A549 (cell line): ENCODE measurements at regions not wholly inside any gene's neighbourhood (a gene's known extent, or its start where the extent isn't known, plus 50 kb on each side); places are given as distances from the start of the nearest gene placed in this dataset.
"Not testable (repeated sequence)": the region's sequence is repeated elsewhere in the genome, so short reads cannot be mapped to it uniquely, and the experiment has no call there.

Experiments
- CEBPB ChIP-seq, 2 experiments: fragments of >200 bp in 1 of 2; sonication (Bioruptor Twin) in 1 of 2; formaldehyde crosslinking in 1 of 2; IDR thresholded peaks; 2 replicates each; pipeline ENCODE4 v1.6.1; 2012 to 2016
- EP300 ChIP-seq, 2 experiments: fragments of >200 bp; sonication (Bioruptor Twin); formaldehyde crosslinking; IDR thresholded peaks; 2 replicates in 1 of 2; 3 replicates in 1 of 2; pipeline ENCODE4 v1.6.1; 2016 to 2017
- JUN ChIP-seq, 2 experiments: fragments of >200 bp; sonication (Bioruptor Twin); formaldehyde crosslinking; IDR thresholded peaks; 2 replicates in 1 of 2; 3 replicates in 1 of 2; pipeline ENCODE4 v1.6.1; 2016 to 2017
- MAFK ChIP-seq: fragments of 450-650 bp; IDR thresholded peaks from 2 replicates; pipeline ENCODE4 v1.6.1; 2014; ENCODE audit not compliant: partially characterized antibody
- MYC ChIP-seq: IDR thresholded peaks from 2 replicates; pipeline ENCODE4 v1.6.1; 2012; ENCODE audit warnings: mild to moderate bottlenecking, inconsistent platforms, low read length, improper control_type of control experiment, borderline replicate concordance
- NR3C1 ChIP-seq: fragments of >200 bp; sonication (Bioruptor Twin); formaldehyde crosslinking; IDR thresholded peaks from 3 replicates; pipeline ENCODE4 v1.6.1; 2017
- POLR2A ChIP-seq: IDR thresholded peaks from 2 replicates; pipeline ENCODE4 v1.6.1; 2012; ENCODE audit warnings: mild to moderate bottlenecking, low read length
- RNF2 ChIP-seq: fragments of 200-600 bp; sonication (generic); IDR thresholded peaks from 2 replicates; pipeline ENCODE4 v1.6.1; 2016; ENCODE audit warnings: low read depth, mild to moderate bottlenecking, antibody characterized with exemption, moderate library complexity, borderline replicate concordance
- SREBF2 ChIP-seq: fragments of 450-650 bp; IDR thresholded peaks from 2 replicates; pipeline ENCODE4 v1.6.1; 2014; ENCODE audit warnings: mild to moderate bottlenecking, moderate library complexity
- TF ChIP-seq, protein P1 (sequence below): fragments of >200 bp; sonication (Bioruptor Twin); formaldehyde crosslinking; IDR thresholded peaks from 3 replicates; pipeline ENCODE4 v1.5.1; 2016
- TF ChIP-seq, protein P2 (sequence below): fragments of 200-600 bp; sonication (generic); IDR thresholded peaks from 2 replicates; pipeline ENCODE4 v1.6.1; 2016; ENCODE audit warnings: antibody characterized with exemption, mild to moderate bottlenecking, moderate library complexity
- TF ChIP-seq, protein P3 (sequence below): IDR thresholded peaks from 2 replicates; pipeline ENCODE4 v1.6.1; 2012
- TF ChIP-seq, protein P4 (sequence below): fragments of 250-450 bp; sonication (Bioruptor Pico); IDR thresholded peaks from 2 replicates; pipeline ENCODE4 v1.5.0; 2021; ENCODE audit warnings: mild to moderate bottlenecking, moderate library complexity, borderline replicate concordance

DNA sequence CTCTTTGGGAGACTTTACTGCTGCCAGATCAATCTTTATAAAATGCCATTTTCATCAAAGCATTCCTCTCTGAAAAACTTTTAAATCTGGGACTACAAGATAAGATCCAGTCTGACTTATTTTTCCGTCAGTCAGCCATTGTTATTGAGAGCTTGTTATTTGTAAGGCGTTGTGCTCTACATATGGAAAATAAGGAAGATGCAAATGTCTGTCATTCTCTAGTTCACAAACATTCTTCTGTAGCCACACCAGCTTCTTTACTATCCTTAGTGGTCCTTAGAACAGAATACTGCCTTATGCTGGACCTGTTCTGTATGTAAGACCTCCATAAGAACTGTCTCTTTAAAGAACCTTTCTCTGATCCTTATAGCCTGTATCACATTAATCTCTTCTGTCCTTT, 120.3 kb upstream of the NBPF19 start:
- TF ChIP-seq JUN (IDR thresholded peaks at IDR 0.05); EP300 (IDR thresholded peaks at IDR 0.05); POLR2A; MAFK; NR3C1; RNF2; MYC; SREBF2; CEBPB (IDR thresholded peaks at IDR 0.05): not testable (repeated sequence)
- TF ChIP-seq, protein P1, sequence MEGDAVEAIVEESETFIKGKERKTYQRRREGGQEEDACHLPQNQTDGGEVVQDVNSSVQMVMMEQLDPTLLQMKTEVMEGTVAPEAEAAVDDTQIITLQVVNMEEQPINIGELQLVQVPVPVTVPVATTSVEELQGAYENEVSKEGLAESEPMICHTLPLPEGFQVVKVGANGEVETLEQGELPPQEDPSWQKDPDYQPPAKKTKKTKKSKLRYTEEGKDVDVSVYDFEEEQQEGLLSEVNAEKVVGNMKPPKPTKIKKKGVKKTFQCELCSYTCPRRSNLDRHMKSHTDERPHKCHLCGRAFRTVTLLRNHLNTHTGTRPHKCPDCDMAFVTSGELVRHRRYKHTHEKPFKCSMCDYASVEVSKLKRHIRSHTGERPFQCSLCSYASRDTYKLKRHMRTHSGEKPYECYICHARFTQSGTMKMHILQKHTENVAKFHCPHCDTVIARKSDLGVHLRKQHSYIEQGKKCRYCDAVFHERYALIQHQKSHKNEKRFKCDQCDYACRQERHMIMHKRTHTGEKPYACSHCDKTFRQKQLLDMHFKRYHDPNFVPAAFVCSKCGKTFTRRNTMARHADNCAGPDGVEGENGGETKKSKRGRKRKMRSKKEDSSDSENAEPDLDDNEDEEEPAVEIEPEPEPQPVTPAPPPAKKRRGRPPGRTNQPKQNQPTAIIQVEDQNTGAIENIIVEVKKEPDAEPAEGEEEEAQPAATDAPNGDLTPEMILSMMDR, result not testable (repeated sequence)
- TF ChIP-seq, protein P2, sequence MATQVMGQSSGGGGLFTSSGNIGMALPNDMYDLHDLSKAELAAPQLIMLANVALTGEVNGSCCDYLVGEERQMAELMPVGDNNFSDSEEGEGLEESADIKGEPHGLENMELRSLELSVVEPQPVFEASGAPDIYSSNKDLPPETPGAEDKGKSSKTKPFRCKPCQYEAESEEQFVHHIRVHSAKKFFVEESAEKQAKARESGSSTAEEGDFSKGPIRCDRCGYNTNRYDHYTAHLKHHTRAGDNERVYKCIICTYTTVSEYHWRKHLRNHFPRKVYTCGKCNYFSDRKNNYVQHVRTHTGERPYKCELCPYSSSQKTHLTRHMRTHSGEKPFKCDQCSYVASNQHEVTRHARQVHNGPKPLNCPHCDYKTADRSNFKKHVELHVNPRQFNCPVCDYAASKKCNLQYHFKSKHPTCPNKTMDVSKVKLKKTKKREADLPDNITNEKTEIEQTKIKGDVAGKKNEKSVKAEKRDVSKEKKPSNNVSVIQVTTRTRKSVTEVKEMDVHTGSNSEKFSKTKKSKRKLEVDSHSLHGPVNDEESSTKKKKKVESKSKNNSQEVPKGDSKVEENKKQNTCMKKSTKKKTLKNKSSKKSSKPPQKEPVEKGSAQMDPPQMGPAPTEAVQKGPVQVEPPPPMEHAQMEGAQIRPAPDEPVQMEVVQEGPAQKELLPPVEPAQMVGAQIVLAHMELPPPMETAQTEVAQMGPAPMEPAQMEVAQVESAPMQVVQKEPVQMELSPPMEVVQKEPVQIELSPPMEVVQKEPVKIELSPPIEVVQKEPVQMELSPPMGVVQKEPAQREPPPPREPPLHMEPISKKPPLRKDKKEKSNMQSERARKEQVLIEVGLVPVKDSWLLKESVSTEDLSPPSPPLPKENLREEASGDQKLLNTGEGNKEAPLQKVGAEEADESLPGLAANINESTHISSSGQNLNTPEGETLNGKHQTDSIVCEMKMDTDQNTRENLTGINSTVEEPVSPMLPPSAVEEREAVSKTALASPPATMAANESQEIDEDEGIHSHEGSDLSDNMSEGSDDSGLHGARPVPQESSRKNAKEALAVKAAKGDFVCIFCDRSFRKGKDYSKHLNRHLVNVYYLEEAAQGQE, result not testable (repeated sequence)
- TF ChIP-seq, protein P3, sequence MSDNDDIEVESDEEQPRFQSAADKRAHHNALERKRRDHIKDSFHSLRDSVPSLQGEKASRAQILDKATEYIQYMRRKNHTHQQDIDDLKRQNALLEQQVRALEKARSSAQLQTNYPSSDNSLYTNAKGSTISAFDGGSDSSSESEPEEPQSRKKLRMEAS, result not testable (repeated sequence)
- TF ChIP-seq, protein P4, sequence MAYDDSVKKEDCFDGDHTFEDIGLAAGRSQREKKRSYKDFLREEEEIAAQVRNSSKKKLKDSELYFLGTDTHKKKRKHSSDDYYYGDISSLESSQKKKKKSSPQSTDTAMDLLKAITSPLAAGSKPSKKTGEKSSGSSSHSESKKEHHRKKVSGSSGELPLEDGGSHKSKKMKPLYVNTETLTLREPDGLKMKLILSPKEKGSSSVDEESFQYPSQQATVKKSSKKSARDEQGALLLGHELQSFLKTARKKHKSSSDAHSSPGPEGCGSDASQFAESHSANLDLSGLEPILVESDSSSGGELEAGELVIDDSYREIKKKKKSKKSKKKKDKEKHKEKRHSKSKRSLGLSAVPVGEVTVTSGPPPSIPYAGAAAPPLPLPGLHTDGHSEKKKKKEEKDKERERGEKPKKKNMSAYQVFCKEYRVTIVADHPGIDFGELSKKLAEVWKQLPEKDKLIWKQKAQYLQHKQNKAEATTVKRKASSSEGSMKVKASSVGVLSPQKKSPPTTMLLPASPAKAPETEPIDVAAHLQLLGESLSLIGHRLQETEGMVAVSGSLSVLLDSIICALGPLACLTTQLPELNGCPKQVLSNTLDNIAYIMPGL, result not testable (repeated sequence)
